Thyroid gland (tissue), 4 donors: ENCODE measurements at regions not wholly inside any gene's neighbourhood (a gene's known extent, or its start where the extent isn't known, plus 50 kb on each side); places are given as distances from the start of the nearest gene placed in this dataset.

ENCODE experiments used
- DNase-seq, 2 donors: peaks; one replicate each; pipeline ENCODE4 v3.0.0-alpha.2; 2019
- H3K27ac ChIP-seq, 3 donors: fragments of 200-600 bp; sonication (generic); 1 replicate in 2 of 3; 2 replicates in 1 of 3; pipeline ENCODE4 v1.5.1; 2016 to 2019; ENCODE audit warnings: mild to moderate bottlenecking in 1 of 3, moderate library complexity in 1 of 3
- H3K27me3 ChIP-seq: fragments of 200-600 bp; sonication (generic); one replicate; pipeline ENCODE4 v1.5.1; 2019
- H3K36me3 ChIP-seq, 2 donors: fragments of 200-600 bp; sonication (generic); one replicate each; pipeline ENCODE4 v1.5.1; 2016 to 2019
- H3K4me1 ChIP-seq, 2 donors: fragments of 200-600 bp; sonication (generic); one replicate each; pipeline ENCODE4 v1.5.1; 2017 to 2019
- H3K4me3 ChIP-seq, 3 donors: fragments of 200-600 bp; sonication (generic); replicated peaks in 1 of 3; 1 replicate in 2 of 3; 2 replicates in 1 of 3; pipeline ENCODE4 v1.5.1; 2016; ENCODE audit warnings: mild to moderate bottlenecking in 1 of 3
- H3K9me3 ChIP-seq: fragments of 200-600 bp; sonication (generic); one replicate; pipeline ENCODE4 v1.5.1; 2017
- POLR2A ChIP-seq, 2 donors: fragments of 450-650 bp; IDR thresholded peaks; one replicate each; pipeline ENCODE4 v1.6.1; 2017; ENCODE audit warnings: antibody characterized with exemption in 2 of 2, mild to moderate bottlenecking in 2 of 2, moderate library complexity in 1 of 2
- WGBS, 2 donors: methylation state at CpG; one replicate each; pipeline ENCODE4 v1.1.5; 2017; 5-methylcytosine and 5-hydroxymethylcytosine counted together
- intact Hi-C: fragments of 100-400 bp; cut with DNase I; formaldehyde crosslinking; loops from one replicate; pipeline ENCODE4 v1.15.1; 2023
- TF ChIP-seq, protein P1 (sequence below), 6 experiments: fragments of 200-600 bp in 3 of 6; fragments of 450-650 bp in 3 of 6; sonication (generic) in 3 of 6; IDR thresholded peaks; one replicate each; pipeline ENCODE4 v1.5.1; 2016 to 2019; ENCODE audit warnings: antibody characterized with exemption in 6 of 6, mild to moderate bottlenecking in 2 of 6, inconsistent platforms in 1 of 6, moderate library complexity in 1 of 6

- H3K9me3 ChIP-seq = no peaks in the 10 kb centered on the region
- H3K27ac ChIP-seq = no peak overlapping the region
- TF ChIP-seq, protein P1, sequence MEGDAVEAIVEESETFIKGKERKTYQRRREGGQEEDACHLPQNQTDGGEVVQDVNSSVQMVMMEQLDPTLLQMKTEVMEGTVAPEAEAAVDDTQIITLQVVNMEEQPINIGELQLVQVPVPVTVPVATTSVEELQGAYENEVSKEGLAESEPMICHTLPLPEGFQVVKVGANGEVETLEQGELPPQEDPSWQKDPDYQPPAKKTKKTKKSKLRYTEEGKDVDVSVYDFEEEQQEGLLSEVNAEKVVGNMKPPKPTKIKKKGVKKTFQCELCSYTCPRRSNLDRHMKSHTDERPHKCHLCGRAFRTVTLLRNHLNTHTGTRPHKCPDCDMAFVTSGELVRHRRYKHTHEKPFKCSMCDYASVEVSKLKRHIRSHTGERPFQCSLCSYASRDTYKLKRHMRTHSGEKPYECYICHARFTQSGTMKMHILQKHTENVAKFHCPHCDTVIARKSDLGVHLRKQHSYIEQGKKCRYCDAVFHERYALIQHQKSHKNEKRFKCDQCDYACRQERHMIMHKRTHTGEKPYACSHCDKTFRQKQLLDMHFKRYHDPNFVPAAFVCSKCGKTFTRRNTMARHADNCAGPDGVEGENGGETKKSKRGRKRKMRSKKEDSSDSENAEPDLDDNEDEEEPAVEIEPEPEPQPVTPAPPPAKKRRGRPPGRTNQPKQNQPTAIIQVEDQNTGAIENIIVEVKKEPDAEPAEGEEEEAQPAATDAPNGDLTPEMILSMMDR (IDR thresholded peaks at IDR 0.05) = no peak
- TF ChIP-seq POLR2A (IDR thresholded peaks at IDR 0.05) = no peak
- H3K4me3 ChIP-seq = no peak overlapping the region
- intact Hi-C loops = no loop called here
- WGBS, 2 donors = 97 to 98% methylated on average over 5 of the region's 5 CpGs
- H3K36me3 ChIP-seq = no peaks in the 10 kb centered on the region
- H3K4me1 ChIP-seq = peaks cover 0 to 5% of the 10 kb centered on the region in 2 donors
- DNase-seq = no peak
- H3K27me3 ChIP-seq = no peaks in the 10 kb centered on the region
These were observed 64.3 kb upstream of the CITED2 start for GRCh38 chr6:139438775-139439174.

DNA sequence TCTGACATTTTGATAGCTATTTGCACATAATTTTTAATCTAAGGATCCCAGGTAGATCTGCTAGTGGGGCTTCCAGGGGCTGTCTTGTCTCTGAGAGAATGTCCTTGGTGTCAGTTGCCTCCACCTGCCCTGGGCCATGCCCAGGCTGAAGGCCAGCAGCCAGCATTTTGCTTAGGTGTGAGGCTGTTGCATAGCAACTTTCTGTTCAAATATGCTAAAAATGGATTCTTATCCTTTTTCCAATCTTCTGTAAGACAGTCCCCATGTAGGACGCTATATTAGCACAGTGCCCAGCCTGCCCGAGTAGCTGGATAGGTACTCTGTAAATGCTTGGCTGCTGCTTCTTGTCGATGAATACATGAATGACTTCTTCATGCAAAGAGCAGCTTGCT lies 62.5 kb upstream of the CITED2 start:
- no peaks in the 10 kb centered on the region for H3K36me3 ChIP-seq
- TF ChIP-seq, protein P1 (IDR thresholded peaks at IDR 0.05) = no peak
- TF ChIP-seq POLR2A (IDR thresholded peaks at IDR 0.05) = no peak
- H3K4me3 ChIP-seq = no peak overlapping the region
- no peak overlapping the region for H3K27ac ChIP-seq
- peaks cover 0 to 5% of the 10 kb centered on the region in 2 donors for H3K4me1 ChIP-seq
- no peaks in the 10 kb centered on the region for H3K9me3 ChIP-seq
- intact Hi-C loops = no loop called here
- H3K27me3 ChIP-seq = no peaks in the 10 kb centered on the region
- no peak for DNase-seq
- WGBS, 2 donors = 86 to 87% methylated on average over 3 of the region's 3 CpGs

DNA sequence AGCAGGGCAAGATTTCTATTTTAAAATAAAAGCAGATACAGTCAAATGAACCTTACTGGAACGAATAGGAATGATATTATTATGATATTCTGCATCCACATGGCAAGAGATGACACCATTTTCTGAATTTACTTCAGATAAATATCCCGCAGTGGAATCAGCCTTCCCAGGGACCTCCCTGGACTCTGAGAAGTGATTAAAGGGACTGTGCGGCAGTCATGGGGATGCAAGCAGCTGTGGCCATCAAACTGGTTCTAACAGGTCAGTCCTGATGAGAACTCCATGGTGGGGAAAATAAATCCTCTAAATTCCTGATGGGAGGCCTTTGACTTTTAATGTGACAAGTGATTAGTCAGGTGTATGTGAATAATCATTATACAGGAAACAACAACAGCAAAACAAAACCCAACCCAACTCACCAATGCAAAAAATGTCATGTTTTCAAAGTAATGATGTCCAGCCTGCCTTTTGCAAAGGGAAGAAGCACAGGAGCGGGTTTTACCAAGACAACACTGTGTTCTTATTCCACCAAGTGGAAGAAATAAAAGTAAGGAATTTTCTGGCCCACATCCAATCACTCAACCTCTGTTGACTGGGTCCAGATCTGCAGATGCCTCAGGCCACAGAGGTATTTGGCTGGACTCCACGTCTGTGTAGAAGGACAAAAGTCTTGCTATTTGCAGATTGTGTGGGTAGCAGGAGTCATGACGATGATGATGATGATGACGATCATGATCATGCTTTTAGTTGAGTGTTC lies 61.9 kb upstream of the CITED2 start:
- peak; percentile 45 to 68 for DNase-seq
- H3K4me3 ChIP-seq = no peak overlapping the region
- no peaks in the 10 kb centered on the region for H3K9me3 ChIP-seq
- WGBS, 2 donors = 65 to 70% methylated on average over 7 of the region's 7 CpGs
- no peak for TF ChIP-seq POLR2A (IDR thresholded peaks at IDR 0.05)
- TF ChIP-seq, protein P1 (IDR thresholded peaks at IDR 0.05) = no peak
- no peaks in the 10 kb centered on the region for H3K36me3 ChIP-seq
- H3K4me1 ChIP-seq = peaks cover 0 to 5% of the 10 kb centered on the region in 2 donors
- no peak overlapping the region for H3K27ac ChIP-seq
- intact Hi-C loops = no loop called here
- no peaks in the 10 kb centered on the region for H3K27me3 ChIP-seq

DNA sequence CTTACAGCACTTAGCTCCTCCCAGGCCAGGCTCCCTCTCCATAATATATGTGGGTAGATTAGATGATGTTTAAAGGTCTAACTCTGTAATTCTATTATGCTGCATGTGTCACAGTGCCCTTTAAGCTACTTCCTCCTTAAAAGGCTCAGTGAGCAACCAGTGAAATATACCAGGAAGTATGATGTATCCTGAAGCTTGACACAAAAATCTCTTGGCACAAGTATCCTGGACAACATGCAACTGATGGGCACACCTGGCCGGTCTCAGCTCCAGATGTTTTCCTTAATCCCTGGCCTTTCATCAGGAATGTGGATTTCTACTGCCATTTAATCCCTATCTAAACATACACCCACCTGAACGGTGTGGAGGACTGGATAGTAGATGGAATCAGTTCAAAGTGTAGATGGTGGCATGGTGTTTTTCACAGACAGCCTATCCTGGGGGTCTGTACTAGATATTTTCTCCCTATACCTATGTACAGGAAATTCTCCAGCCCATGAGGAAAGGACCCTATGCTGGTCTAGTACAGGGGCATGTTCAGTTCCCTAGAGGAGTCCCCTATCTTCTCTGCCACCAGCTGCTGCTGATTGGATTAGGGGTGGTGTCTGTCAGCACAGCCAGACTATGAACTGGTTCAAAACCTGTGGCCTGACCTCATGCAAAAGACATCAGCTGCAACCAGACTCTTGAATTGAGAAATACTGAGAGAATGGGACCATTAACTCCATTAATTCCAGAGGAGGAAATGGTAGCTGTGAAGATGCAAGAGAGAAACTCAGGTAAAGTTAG lies 59.4 kb upstream of the CITED2 start:
- Histone ChIP-seq H3K27ac (no peak overlapping the region), H3K9me3 (no peaks in the 10 kb centered on the region), H3K4me1 (peaks cover 0 to 5% of the 10 kb centered on the region in 2 donors), H3K27me3 (no peaks in the 10 kb centered on the region), H3K36me3 (no peaks in the 10 kb centered on the region), H3K4me3 (no peak overlapping the region)
- DNase-seq = no peak
- no peak for TF ChIP-seq POLR2A (IDR thresholded peaks at IDR 0.05)
- TF ChIP-seq, protein P1 (IDR thresholded peaks at IDR 0.05) = no peak
- 36 to 43% methylated on average over 2 of the region's 2 CpGs for whole genome bisulfite sequencing, 2 donors
- intact Hi-C loops = no loop called here

- TF ChIP-seq, protein P1 (IDR thresholded peaks at IDR 0.05) = no peak
- TF ChIP-seq POLR2A (IDR thresholded peaks at IDR 0.05) = no peak
- intact Hi-C loops = no loop called here
- H3K36me3 ChIP-seq = no peaks in the 10 kb centered on the region
These were observed 57.1 kb upstream of the CITED2 start for GRCh38 chr6:139431602-139431956.

More at GRCh38 chr6:139431602-139431956, 57.1 kb upstream of the CITED2 start:
- H3K27me3 ChIP-seq = no peaks in the 10 kb centered on the region
- H3K4me3 ChIP-seq = no peak overlapping the region
- H3K4me1 ChIP-seq = peaks cover 0 to 2% of the 10 kb centered on the region in 2 donors
- no peak for DNase-seq
- no peaks in the 10 kb centered on the region for H3K9me3 ChIP-seq
- H3K27ac ChIP-seq = no peak overlapping the region
